Activated naive CD8-positive, alpha-beta T cell treated with anti-CD3 and anti-CD28 coated beads, Interleukin-2, amount 50 U/mL, for 24 hours (primary cell): ENCODE measurements at regions not wholly inside any gene's neighbourhood (a gene's known extent, or its start where the extent isn't known, plus 50 kb on each side); places are given as distances from the start of the nearest gene placed in this dataset.

Experiments
- ATAC-seq: fragments of 150-1000 bp; cut with Tn5 transposase; one replicate; pipeline ENCODE4 v1.10.0; 2021
- DNase-seq: peaks from one replicate; pipeline ENCODE4 v3.0.0; 2021
- H3K27ac Mint-ChIP-seq: one replicate; pipeline ENCODE4 v1.8.0; 2021; ENCODE audit warnings: mild to moderate bottlenecking, mixed read lengths
- H3K27me3 Mint-ChIP-seq: one replicate; pipeline ENCODE4 v1.8.0; 2021; ENCODE audit warnings: mixed read lengths
- H3K36me3 Mint-ChIP-seq: one replicate; pipeline ENCODE4 v1.8.0; 2021; ENCODE audit warnings: low read depth, mixed read lengths
- H3K4me1 Mint-ChIP-seq: one replicate; pipeline ENCODE4 v1.8.0; 2021; ENCODE audit warnings: mixed read lengths
- H3K4me3 Mint-ChIP-seq: one replicate; pipeline ENCODE4 v1.8.0; 2021; ENCODE audit warnings: mild to moderate bottlenecking, moderate library complexity, mixed read lengths
- H3K9me3 Mint-ChIP-seq: one replicate; pipeline ENCODE4 v1.8.0; 2021; ENCODE audit warnings: mixed read lengths

- Mint-ChIP-seq H3K27ac (no peak overlapping the region), H3K4me1 (no peaks in the 10 kb centered on the region), H3K27me3 (peaks cover 6% of the 10 kb centered on the region), H3K9me3 (peaks cover 7% of the 10 kb centered on the region), H3K36me3 (no peaks in the 10 kb centered on the region), H3K4me3 (no peak overlapping the region)
- ATAC-seq (no peak), DNase-seq (no peak)
These were observed 89.9 kb upstream of the RORA start for GRCh38 chr15:61318802-61319525.

- Mint-ChIP-seq H3K4me3 (no peak overlapping the region), H3K4me1 (no peaks in the 10 kb centered on the region), H3K9me3 (peaks cover 7% of the 10 kb centered on the region), H3K36me3 (no peaks in the 10 kb centered on the region), H3K27ac (no peak overlapping the region), H3K27me3 (peaks cover 6% of the 10 kb centered on the region)
- DNase-seq (no peak), ATAC-seq (no peak)
These were observed 89.2 kb upstream of the RORA start for GRCh38 chr15:61318301-61318700.

- Mint-ChIP-seq H3K36me3 (no peaks in the 10 kb centered on the region), H3K27ac (no peak overlapping the region), H3K4me3 (no peak overlapping the region), H3K27me3 (peaks cover 2% of the 10 kb centered on the region), H3K4me1 (no peaks in the 10 kb centered on the region), H3K9me3 (peaks cover 7% of the 10 kb centered on the region)
- ATAC-seq = no peak
- no peak for DNase-seq
These were observed 86.4 kb upstream of the RORA start for GRCh38 chr15:61315471-61315870.

GRCh38 chr15:61314427-61314826 is 85.3 kb upstream of the RORA start:
- ATAC-seq (no peak), DNase-seq (no peak)
- Mint-ChIP-seq H3K9me3 (no peaks in the 10 kb centered on the region), H3K36me3 (no peaks in the 10 kb centered on the region), H3K27ac (no peak overlapping the region), H3K4me3 (no peak overlapping the region), H3K27me3 (no peaks in the 10 kb centered on the region), H3K4me1 (no peaks in the 10 kb centered on the region)

GRCh38 chr15:61309617-61310016 is 80.5 kb upstream of the RORA start:
- H3K4me1 Mint-ChIP-seq = no peaks in the 10 kb centered on the region

GRCh38 chr15:61309031-61309511 is 80.0 kb upstream of the RORA start:
- DNase-seq (no peak), ATAC-seq (no peak)
- Mint-ChIP-seq H3K27ac (no peak overlapping the region), H3K36me3 (no peaks in the 10 kb centered on the region), H3K9me3 (no peaks in the 10 kb centered on the region), H3K27me3 (peaks cover 3% of the 10 kb centered on the region), H3K4me1 (no peaks in the 10 kb centered on the region), H3K4me3 (no peak overlapping the region)

More at GRCh38 chr15:61309617-61310016, 80.5 kb upstream of the RORA start:
- no peak overlapping the region for H3K4me3 Mint-ChIP-seq
- H3K36me3 Mint-ChIP-seq = no peaks in the 10 kb centered on the region
- no peaks in the 10 kb centered on the region for H3K9me3 Mint-ChIP-seq
- H3K27ac Mint-ChIP-seq = no peak overlapping the region
- H3K27me3 Mint-ChIP-seq = peaks cover 3% of the 10 kb centered on the region
- ATAC-seq = no peak
- DNase-seq = no peak

GRCh38 chr15:61308437-61308836 is 79.3 kb upstream of the RORA start:
- Mint-ChIP-seq H3K4me3 (no peak overlapping the region), H3K9me3 (no peaks in the 10 kb centered on the region), H3K4me1 (no peaks in the 10 kb centered on the region), H3K27me3 (peaks cover 3% of the 10 kb centered on the region), H3K36me3 (no peaks in the 10 kb centered on the region), H3K27ac (no peak overlapping the region)
- DNase-seq (no peak), ATAC-seq (no peak)

- ATAC-seq = no peak
- no peaks in the 10 kb centered on the region for H3K36me3 Mint-ChIP-seq
These were observed 78.4 kb upstream of the RORA start for GRCh38 chr15:61307474-61307873.

GRCh38 chr15:61301701-61302100 is 72.6 kb upstream of the RORA start:
- Mint-ChIP-seq H3K27ac (no peak overlapping the region), H3K9me3 (no peaks in the 10 kb centered on the region), H3K4me3 (no peak overlapping the region), H3K4me1 (no peaks in the 10 kb centered on the region), H3K27me3 (peaks cover 8% of the 10 kb centered on the region), H3K36me3 (no peaks in the 10 kb centered on the region)
- no peak for DNase-seq
- no peak for ATAC-seq

More at GRCh38 chr15:61307474-61307873, 78.4 kb upstream of the RORA start:
- DNase-seq = no peak
- no peak overlapping the region for H3K27ac Mint-ChIP-seq
- H3K4me1 Mint-ChIP-seq = no peaks in the 10 kb centered on the region
- peaks cover 3% of the 10 kb centered on the region for H3K27me3 Mint-ChIP-seq
- no peak overlapping the region for H3K4me3 Mint-ChIP-seq
- H3K9me3 Mint-ChIP-seq = no peaks in the 10 kb centered on the region

- ATAC-seq (no peak), DNase-seq (no peak)
- H3K36me3 Mint-ChIP-seq = no peaks in the 10 kb centered on the region
- H3K4me1 Mint-ChIP-seq = no peaks in the 10 kb centered on the region
- no peak overlapping the region for H3K27ac Mint-ChIP-seq
- peaks cover 7% of the 10 kb centered on the region for H3K27me3 Mint-ChIP-seq
- no peak overlapping the region for H3K4me3 Mint-ChIP-seq
- H3K9me3 Mint-ChIP-seq = no peaks in the 10 kb centered on the region
These were observed 70.1 kb upstream of the RORA start for GRCh38 chr15:61299075-61299763.

GRCh38 chr15:61295239-61295638 is 66.1 kb upstream of the RORA start:
- H3K36me3 Mint-ChIP-seq = no peaks in the 10 kb centered on the region
- no peak for DNase-seq
- no peaks in the 10 kb centered on the region for H3K4me1 Mint-ChIP-seq
- H3K27me3 Mint-ChIP-seq = peaks cover 13% of the 10 kb centered on the region
- H3K9me3 Mint-ChIP-seq = peaks cover 6% of the 10 kb centered on the region
- no peak overlapping the region for H3K27ac Mint-ChIP-seq
- H3K4me3 Mint-ChIP-seq = no peak overlapping the region
- ATAC-seq = no peak

- Mint-ChIP-seq H3K4me3 (no peak overlapping the region), H3K36me3 (no peaks in the 10 kb centered on the region), H3K9me3 (no peaks in the 10 kb centered on the region), H3K27ac (no peak overlapping the region), H3K4me1 (no peaks in the 10 kb centered on the region), H3K27me3 (peaks cover 24% of the 10 kb centered on the region)
- DNase-seq (no peak), ATAC-seq (no peak)
These were observed 53.6 kb upstream of the RORA start for GRCh38 chr15:61282661-61283060.

- H3K4me3 Mint-ChIP-seq = no peak overlapping the region
- ATAC-seq = no peak
- no peaks in the 10 kb centered on the region for H3K4me1 Mint-ChIP-seq
- H3K9me3 Mint-ChIP-seq = no peaks in the 10 kb centered on the region
- H3K27me3 Mint-ChIP-seq = peaks cover 26% of the 10 kb centered on the region
- no peak for DNase-seq
- H3K36me3 Mint-ChIP-seq = no peaks in the 10 kb centered on the region
- no peak overlapping the region for H3K27ac Mint-ChIP-seq
These were observed 52.2 kb upstream of the RORA start for GRCh38 chr15:61281328-61281727.
